ENCODE measurements at regions not wholly inside any gene's neighbourhood (a gene's known extent, or its start where the extent isn't known, plus 50 kb on each side); places are given as distances from the start of the nearest gene placed in this dataset.

- Histone ChIP-seq H3K4me3 (ENCODE audit: low read depth, low read length) (no peak overlapping the region), H3K36me3 (ENCODE audit: control insufficient read depth, insufficient read depth, low read length) (no peaks in the 10 kb centered on the region), H3K27me3 (ENCODE audit: control insufficient read depth, insufficient read depth, low read length) (no peaks in the 10 kb centered on the region)
- TF ChIP-seq CTCF (IDR thresholded peaks at IDR 0.05; ENCODE audit: insufficient read depth, low read length, severe bottlenecking) = no peak
- FAIRE-seq (no peak), DNase-seq (ENCODE audit: low read depth) (peak; percentile 33)
These were observed 1411.9 kb upstream of the RAG2 start for GRCh38 chr11:38009932-38010331.

- Histone ChIP-seq H3K27me3 (ENCODE audit: control insufficient read depth, insufficient read depth, low read length) (no peaks in the 10 kb centered on the region), H3K4me3 (ENCODE audit: low read depth, low read length) (no peak overlapping the region), H3K36me3 (ENCODE audit: control insufficient read depth, insufficient read depth, low read length) (no peaks in the 10 kb centered on the region)
- FAIRE-seq (no peak), DNase-seq (ENCODE audit: low read depth) (peak; percentile 20)
- TF ChIP-seq CTCF (IDR thresholded peaks at IDR 0.05; ENCODE audit: insufficient read depth, low read length, severe bottlenecking) = no peak
These were observed 1408.4 kb upstream of the RAG2 start for GRCh38 chr11:38006466-38006865.

GRCh38 chr11:38005597-38005996 lies 1407.6 kb upstream of the RAG2 start:
- no peak overlapping the region for H3K4me3 ChIP-seq (ENCODE audit: low read depth, low read length)
- FAIRE-seq (no peak), DNase-seq (ENCODE audit: low read depth) (no peak)
- H3K27me3 ChIP-seq (ENCODE audit: control insufficient read depth, insufficient read depth, low read length) = no peaks in the 10 kb centered on the region
- TF ChIP-seq CTCF (IDR thresholded peaks at IDR 0.05; ENCODE audit: insufficient read depth, low read length, severe bottlenecking) = no peak
- H3K36me3 ChIP-seq (ENCODE audit: control insufficient read depth, insufficient read depth, low read length) = no peaks in the 10 kb centered on the region

- no peak for TF ChIP-seq CTCF (IDR thresholded peaks at IDR 0.05; ENCODE audit: insufficient read depth, low read length, severe bottlenecking)
- no peak for FAIRE-seq
These were observed 1401.1 kb upstream of the RAG2 start for GRCh38 chr11:37999171-37999570.

GRCh38 chr11:37995886-37996285 lies 1397.8 kb upstream of the RAG2 start:
- no peaks in the 10 kb centered on the region for H3K36me3 ChIP-seq (ENCODE audit: control insufficient read depth, insufficient read depth, low read length)
- H3K4me3 ChIP-seq (ENCODE audit: low read depth, low read length) = no peak overlapping the region
- FAIRE-seq = no peak
- no peaks in the 10 kb centered on the region for H3K27me3 ChIP-seq (ENCODE audit: control insufficient read depth, insufficient read depth, low read length)
- peak; percentile 68 for DNase-seq (ENCODE audit: low read depth)
- TF ChIP-seq CTCF (IDR thresholded peaks at IDR 0.05; ENCODE audit: insufficient read depth, low read length, severe bottlenecking) = no peak

More at GRCh38 chr11:37999171-37999570, 1401.1 kb upstream of the RAG2 start:
- no peaks in the 10 kb centered on the region for H3K27me3 ChIP-seq (ENCODE audit: control insufficient read depth, insufficient read depth, low read length)
- no peak for DNase-seq (ENCODE audit: low read depth)
- H3K4me3 ChIP-seq (ENCODE audit: low read depth, low read length) = no peak overlapping the region
- H3K36me3 ChIP-seq (ENCODE audit: control insufficient read depth, insufficient read depth, low read length) = no peaks in the 10 kb centered on the region

GRCh38 chr11:37988031-37988430 lies 1390.0 kb upstream of the RAG2 start:
- H3K36me3 ChIP-seq (ENCODE audit: control insufficient read depth, insufficient read depth, low read length) = no peaks in the 10 kb centered on the region
- no peak for TF ChIP-seq CTCF (IDR thresholded peaks at IDR 0.05; ENCODE audit: insufficient read depth, low read length, severe bottlenecking)
- H3K27me3 ChIP-seq (ENCODE audit: control insufficient read depth, insufficient read depth, low read length) = no peaks in the 10 kb centered on the region
- DNase-seq (ENCODE audit: low read depth) (peak; percentile 67), FAIRE-seq (no peak)
- H3K4me3 ChIP-seq (ENCODE audit: low read depth, low read length) = no peak overlapping the region

Measured in bronchial epithelial cell (primary cell).